ENCODE measurements at regions not wholly inside any gene's neighbourhood (a gene's known extent, or its start where the extent isn't known, plus 50 kb on each side); places are given as distances from the start of the nearest gene placed in this dataset.

DNA sequence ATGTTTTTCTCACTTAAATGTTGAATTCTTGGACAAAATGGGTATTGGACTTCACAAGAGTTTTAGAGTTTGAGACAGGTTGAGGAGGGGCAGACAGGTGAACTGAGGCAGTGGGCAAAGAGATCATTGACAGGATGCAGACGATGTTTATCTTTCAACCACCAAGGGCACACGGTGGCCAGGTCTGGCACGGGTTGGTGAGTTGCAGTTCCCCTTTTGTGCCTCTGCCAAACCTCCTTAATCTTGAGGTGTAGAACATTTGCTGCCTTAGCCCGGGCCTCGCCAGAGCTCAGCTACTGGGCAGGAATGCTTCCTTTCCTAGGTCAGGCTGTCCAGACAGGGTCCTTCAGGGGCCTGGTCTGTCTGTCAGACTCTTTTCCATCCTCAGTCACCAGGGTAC is 567.4 kb upstream of the SOX9 start:
- DNase-seq (ENCODE audit: low read depth): no peak
- TF ChIP-seq, protein P1, sequence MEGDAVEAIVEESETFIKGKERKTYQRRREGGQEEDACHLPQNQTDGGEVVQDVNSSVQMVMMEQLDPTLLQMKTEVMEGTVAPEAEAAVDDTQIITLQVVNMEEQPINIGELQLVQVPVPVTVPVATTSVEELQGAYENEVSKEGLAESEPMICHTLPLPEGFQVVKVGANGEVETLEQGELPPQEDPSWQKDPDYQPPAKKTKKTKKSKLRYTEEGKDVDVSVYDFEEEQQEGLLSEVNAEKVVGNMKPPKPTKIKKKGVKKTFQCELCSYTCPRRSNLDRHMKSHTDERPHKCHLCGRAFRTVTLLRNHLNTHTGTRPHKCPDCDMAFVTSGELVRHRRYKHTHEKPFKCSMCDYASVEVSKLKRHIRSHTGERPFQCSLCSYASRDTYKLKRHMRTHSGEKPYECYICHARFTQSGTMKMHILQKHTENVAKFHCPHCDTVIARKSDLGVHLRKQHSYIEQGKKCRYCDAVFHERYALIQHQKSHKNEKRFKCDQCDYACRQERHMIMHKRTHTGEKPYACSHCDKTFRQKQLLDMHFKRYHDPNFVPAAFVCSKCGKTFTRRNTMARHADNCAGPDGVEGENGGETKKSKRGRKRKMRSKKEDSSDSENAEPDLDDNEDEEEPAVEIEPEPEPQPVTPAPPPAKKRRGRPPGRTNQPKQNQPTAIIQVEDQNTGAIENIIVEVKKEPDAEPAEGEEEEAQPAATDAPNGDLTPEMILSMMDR (IDR thresholded peaks at IDR 0.05; ENCODE audit: insufficient read depth, low read depth, low read length): no peak

DNA sequence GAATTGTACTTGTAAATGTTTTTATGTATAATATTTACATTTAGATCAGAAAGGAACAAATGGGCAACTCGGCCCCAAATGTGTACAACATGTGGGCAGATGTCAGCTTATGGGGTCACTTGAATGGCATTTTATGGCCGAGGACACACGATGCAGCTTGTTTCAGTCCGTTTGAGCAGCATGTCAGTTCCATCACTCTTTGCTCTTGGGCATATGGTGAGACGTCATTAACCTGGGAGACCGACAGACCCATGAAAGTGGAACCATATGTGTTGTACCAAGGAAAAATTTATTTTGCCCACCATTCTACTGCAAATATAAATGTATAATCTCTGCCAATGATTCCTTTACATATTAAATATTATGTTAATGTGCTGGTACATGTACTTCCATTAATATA is 561.9 kb upstream of the SOX9 start:
- no peak for DNase-seq (ENCODE audit: low read depth)
- TF ChIP-seq, protein P1 (IDR thresholded peaks at IDR 0.05; ENCODE audit: insufficient read depth, low read depth, low read length): no peak
- H3K4me3 ChIP-seq (ENCODE audit: low read depth, low read length): no peak overlapping the region

More for the DNA sequence above, 567.4 kb upstream of the SOX9 start:
- no peak overlapping the region for H3K4me3 ChIP-seq (ENCODE audit: low read depth, low read length)

DNA sequence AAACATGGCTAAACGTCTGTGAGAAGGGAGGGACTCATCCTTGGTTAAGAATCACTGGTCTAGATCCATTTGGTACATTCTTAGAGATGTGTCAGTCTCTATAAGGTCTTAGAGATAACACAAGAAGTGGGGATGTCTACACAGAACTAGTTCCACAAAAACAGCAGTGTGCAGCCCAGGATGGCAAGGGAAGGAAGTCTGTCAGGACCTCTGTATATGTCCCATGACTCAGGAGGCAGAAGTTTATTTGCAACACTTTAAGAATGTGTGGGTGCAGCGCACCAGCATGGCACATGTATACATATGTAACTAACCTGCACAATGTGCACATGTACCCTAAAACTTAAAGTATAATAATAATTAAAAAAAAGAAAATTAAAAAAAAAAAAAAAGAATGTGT is 548.5 kb upstream of the SOX9 start:
- DNase-seq (ENCODE audit: low read depth): no peak
- TF ChIP-seq, protein P1 (IDR thresholded peaks at IDR 0.05; ENCODE audit: insufficient read depth, low read depth, low read length): no peak
- H3K4me3 ChIP-seq (ENCODE audit: low read depth, low read length): no peak overlapping the region

DNA sequence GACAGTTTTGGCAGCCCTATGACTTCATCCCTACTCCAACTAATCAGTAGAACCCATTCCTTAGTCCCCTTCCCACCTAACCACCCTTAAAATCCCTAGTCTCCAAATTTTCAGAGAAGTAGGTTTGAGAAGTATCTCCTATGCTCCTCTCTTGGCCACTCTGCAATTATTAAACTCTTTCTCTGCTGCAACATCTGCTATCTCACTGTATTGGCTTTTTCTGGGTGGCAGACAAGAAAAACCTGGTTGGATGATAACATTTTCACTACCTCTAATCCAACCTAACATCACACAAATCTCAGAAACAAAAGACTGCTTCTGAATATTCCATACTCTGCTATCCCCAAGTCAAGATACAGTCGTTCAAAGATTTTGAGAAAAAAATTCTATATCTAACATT is 542.4 kb upstream of the SOX9 start:
- no peak overlapping the region for H3K4me3 ChIP-seq (ENCODE audit: low read depth, low read length)
- TF ChIP-seq, protein P1 (IDR thresholded peaks at IDR 0.05; ENCODE audit: insufficient read depth, low read depth, low read length): no peak
- DNase-seq (ENCODE audit: low read depth): no peak

DNA sequence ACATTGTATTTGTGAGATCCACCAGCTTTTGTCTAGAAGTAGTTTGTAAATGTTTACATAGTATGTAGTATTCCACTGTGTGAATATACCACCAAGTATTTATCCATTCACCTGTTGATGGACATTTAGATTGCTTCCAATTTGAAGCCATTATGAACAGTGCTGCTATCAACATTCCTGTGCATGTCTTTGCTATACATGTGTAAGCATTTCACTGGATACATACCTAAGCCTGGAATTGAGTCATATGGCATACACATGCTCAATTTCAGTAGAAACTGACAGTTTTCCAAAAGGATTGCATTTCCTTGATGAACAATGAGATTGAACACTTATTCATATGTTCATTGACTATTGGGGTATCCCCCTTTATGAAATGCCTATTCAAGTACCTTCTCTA is 540.6 kb upstream of the SOX9 start:
- TF ChIP-seq, protein P1 (IDR thresholded peaks at IDR 0.05; ENCODE audit: insufficient read depth, low read depth, low read length): no peak
- H3K4me3 ChIP-seq (ENCODE audit: low read depth, low read length): no peak overlapping the region
- DNase-seq (ENCODE audit: low read depth): no peak

DNA sequence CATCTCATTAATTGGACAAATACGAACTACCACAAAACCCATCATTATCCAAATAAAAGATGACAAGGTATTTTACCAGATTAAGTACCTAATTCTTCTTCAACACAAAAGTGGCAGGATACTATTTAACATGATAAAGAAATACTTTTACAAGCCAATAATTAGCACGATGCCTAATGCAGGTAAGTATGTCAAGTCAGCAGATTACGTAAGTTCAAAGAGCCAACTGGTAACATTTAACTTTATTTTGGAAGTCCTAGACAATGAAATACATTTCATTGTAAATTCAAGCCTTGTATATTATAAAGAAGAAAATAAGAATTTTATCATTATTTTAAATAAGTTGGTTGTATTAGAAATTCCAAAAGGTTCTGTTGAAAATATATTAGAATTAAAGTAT is 535.3 kb upstream of the SOX9 start:
- DNase-seq (ENCODE audit: low read depth): no peak
- TF ChIP-seq, protein P1 (IDR thresholded peaks at IDR 0.05; ENCODE audit: insufficient read depth, low read depth, low read length): no peak
- H3K4me3 ChIP-seq (ENCODE audit: low read depth, low read length): no peak overlapping the region

DNA sequence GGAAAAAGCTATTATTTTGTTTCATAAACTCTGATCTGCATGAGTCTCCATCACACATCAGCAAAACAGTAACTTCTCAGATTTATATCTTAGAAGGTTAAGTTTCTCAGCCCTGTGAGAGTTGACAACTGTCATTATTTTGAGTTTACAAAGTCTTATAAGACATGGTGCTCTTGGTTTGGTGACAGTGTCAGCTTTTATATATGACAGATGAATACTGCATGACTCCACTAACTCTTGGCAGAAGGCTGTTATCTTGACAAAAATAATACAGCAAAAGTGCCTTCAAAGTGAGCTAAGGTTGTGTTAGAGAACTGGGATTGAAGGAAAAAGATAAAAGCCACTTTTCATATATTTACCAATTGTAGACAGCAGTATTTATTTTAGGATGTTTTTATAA is 528.4 kb upstream of the SOX9 start:
- no peak for DNase-seq (ENCODE audit: low read depth)
- no peak overlapping the region for H3K4me3 ChIP-seq (ENCODE audit: low read depth, low read length)
- TF ChIP-seq, protein P1 (IDR thresholded peaks at IDR 0.05; ENCODE audit: insufficient read depth, low read depth, low read length): no peak

All from fibroblast of villous mesenchyme (primary cell).